ENCODE measurements at regions not wholly inside any gene's neighbourhood (a gene's known extent, or its start where the extent isn't known, plus 50 kb on each side); places are given as distances from the start of the nearest gene placed in this dataset.
A peak's percentile ranks its signal among the peaks of the same experiment; 100 is the strongest.

- no peaks in the 10 kb centered on the region for H3K4me1 Mint-ChIP-seq (ENCODE audit: low read depth)
- no peaks in the 10 kb centered on the region for H3K36me3 Mint-ChIP-seq
- no peak overlapping the region for H3K27ac Mint-ChIP-seq
- H3K4me3 Mint-ChIP-seq: no peak overlapping the region
- peaks cover 8% of the 10 kb centered on the region for H3K27me3 Mint-ChIP-seq
- H3K9me3 Mint-ChIP-seq: no peaks in the 10 kb centered on the region
- DNase-seq: no peak
- intact Hi-C loops (cut with micrococcal nuclease): no loop called here
- ChIA-PET CTCF (no interaction called here), POLR2A (no interaction called here)
These were observed 75.6 kb upstream of the MAPRE2 start for GRCh38 chr18:34965566-34965965.

- H3K4me3 Mint-ChIP-seq: no peak overlapping the region
- no peaks in the 10 kb centered on the region for H3K9me3 Mint-ChIP-seq
- ChIA-PET POLR2A (no interaction called here), CTCF (no interaction called here)
- H3K27me3 Mint-ChIP-seq: peaks cover 15% of the 10 kb centered on the region
- H3K4me1 Mint-ChIP-seq (ENCODE audit: low read depth): no peaks in the 10 kb centered on the region
- no peak for DNase-seq
- intact Hi-C loops (cut with micrococcal nuclease): no loop called here
- no peak overlapping the region for H3K27ac Mint-ChIP-seq
- no peaks in the 10 kb centered on the region for H3K36me3 Mint-ChIP-seq
These were observed 71.1 kb upstream of the MAPRE2 start for GRCh38 chr18:34970106-34970505.

GRCh38 chr18:34971313-34971712 lies 69.9 kb upstream of the MAPRE2 start:
- Mint-ChIP-seq H3K9me3 (no peaks in the 10 kb centered on the region), H3K36me3 (no peaks in the 10 kb centered on the region)
- POLR2A ChIA-PET: no interaction called here

GRCh38 chr18:34972765-34973414 lies 68.3 kb upstream of the MAPRE2 start:
- POLR2A ChIA-PET: no interaction called here
- Mint-ChIP-seq H3K27ac (no peak overlapping the region), H3K4me3 (no peak overlapping the region), H3K27me3 (peaks cover 28% of the 10 kb centered on the region), H3K36me3 (no peaks in the 10 kb centered on the region), H3K9me3 (no peaks in the 10 kb centered on the region), H3K4me1 (ENCODE audit: low read depth) (peaks cover 7% of the 10 kb centered on the region)
- intact Hi-C loops (cut with micrococcal nuclease): no loop called here
- CTCF ChIA-PET: no interaction called here
- no peak for DNase-seq

More at GRCh38 chr18:34971313-34971712, 69.9 kb upstream of the MAPRE2 start:
- CTCF ChIA-PET: no interaction called here
- Mint-ChIP-seq H3K4me1 (ENCODE audit: low read depth) (peaks cover 3% of the 10 kb centered on the region), H3K27ac (no peak overlapping the region), H3K27me3 (peaks cover 25% of the 10 kb centered on the region), H3K4me3 (no peak overlapping the region)
- no peak for DNase-seq
- intact Hi-C loops (cut with micrococcal nuclease): no loop called here

- POLR2A ChIA-PET: no interaction called here
These were observed 65.1 kb upstream of the MAPRE2 start for GRCh38 chr18:34976123-34976522.

GRCh38 chr18:34976534-34976898 lies 64.7 kb upstream of the MAPRE2 start:
- ChIA-PET POLR2A (no interaction called here), CTCF (interaction anchor here (0.6 to 0.7 kb wide), 2 partner anchors 23 to 188 kb away, joined by 3 read pairs; no protein-coding TSS in a partner anchor)
- intact Hi-C loops (cut with micrococcal nuclease): loop anchor here (5.0 kb wide), 3 partner anchors 64 to 521 kb away; partner anchors contain the start of gene INO80C
- Mint-ChIP-seq H3K27me3 (peaks cover 30% of the 10 kb centered on the region), H3K36me3 (no peaks in the 10 kb centered on the region), H3K27ac (no peak overlapping the region), H3K9me3 (no peaks in the 10 kb centered on the region), H3K4me1 (ENCODE audit: low read depth) (peaks cover 23% of the 10 kb centered on the region), H3K4me3 (peak overlapping the region; percentile 72)
- DNase-seq: no peak

More at GRCh38 chr18:34976123-34976522, 65.1 kb upstream of the MAPRE2 start:
- intact Hi-C loops (cut with micrococcal nuclease): loop anchor here (5.0 kb wide), 3 partner anchors 64 to 521 kb away; partner anchors contain the start of gene INO80C
- Mint-ChIP-seq H3K27ac (no peak overlapping the region), H3K9me3 (no peaks in the 10 kb centered on the region), H3K27me3 (peaks cover 30% of the 10 kb centered on the region), H3K4me1 (ENCODE audit: low read depth) (peaks cover 23% of the 10 kb centered on the region), H3K4me3 (peak overlapping the region; percentile 72), H3K36me3 (no peaks in the 10 kb centered on the region)
- DNase-seq: no peak
- CTCF ChIA-PET: interaction anchor here (0.6 kb wide), 1 partner anchor 188 kb away, joined by 3 read pairs; no protein-coding TSS in a partner anchor

GRCh38 chr18:34976899-34977837 lies 64.0 kb upstream of the MAPRE2 start:
- CTCF ChIA-PET: interaction anchor here (0.7 kb wide), 1 partner anchor 23 kb away, joined by 3 read pairs; no protein-coding TSS in a partner anchor
- H3K27ac Mint-ChIP-seq: no peak overlapping the region
- H3K9me3 Mint-ChIP-seq: no peaks in the 10 kb centered on the region

GRCh38 chr18:34977838-34978532 lies 63.2 kb upstream of the MAPRE2 start:
- H3K36me3 Mint-ChIP-seq: no peaks in the 10 kb centered on the region
- intact Hi-C loops (cut with micrococcal nuclease): loop anchor here (2.0 to 5.0 kb wide), 5 partner anchors 65 to 995 kb away; partner anchors contain the start of genes INO80C and RMP24

More at GRCh38 chr18:34976899-34977837, 64.0 kb upstream of the MAPRE2 start:
- Mint-ChIP-seq H3K36me3 (no peaks in the 10 kb centered on the region), H3K27me3 (peaks cover 30% of the 10 kb centered on the region), H3K4me1 (ENCODE audit: low read depth) (peaks cover 23% of the 10 kb centered on the region), H3K4me3 (peak overlapping the region; percentile 72)
- intact Hi-C loops (cut with micrococcal nuclease): loop anchor here (5.0 kb wide), 3 partner anchors 65 to 520 kb away; partner anchors contain the start of gene INO80C
- POLR2A ChIA-PET: no interaction called here
- peak; percentile 78 for DNase-seq

GRCh38 chr18:34978533-34978893 lies 62.7 kb upstream of the MAPRE2 start:
- no peaks in the 10 kb centered on the region for H3K36me3 Mint-ChIP-seq
- peak overlapping the region; percentile 72 for H3K4me3 Mint-ChIP-seq
- H3K4me1 Mint-ChIP-seq (ENCODE audit: low read depth): peaks cover 23% of the 10 kb centered on the region
- POLR2A ChIA-PET: interaction anchor here (1.1 to 1.8 kb wide), 2 partner anchors 51 to 63 kb away, joined by 5 to 7 read pairs; partner anchors contain the start of gene MAPRE2
- CTCF ChIA-PET: interaction anchor here (0.9 kb wide), 1 partner anchor 28 kb away, joined by 4 read pairs; no protein-coding TSS in a partner anchor
- intact Hi-C loops (cut with micrococcal nuclease): loop anchor here (2.0 to 5.0 kb wide), 5 partner anchors 64 to 994 kb away; partner anchors contain the start of genes INO80C and RMP24
- peak overlapping the region; percentile 5 for H3K27ac Mint-ChIP-seq
- no peaks in the 10 kb centered on the region for H3K9me3 Mint-ChIP-seq
- H3K27me3 Mint-ChIP-seq: peaks cover 21% of the 10 kb centered on the region
- no peak for DNase-seq

More at GRCh38 chr18:34977838-34978532, 63.2 kb upstream of the MAPRE2 start:
- Mint-ChIP-seq H3K4me1 (ENCODE audit: low read depth) (peaks cover 23% of the 10 kb centered on the region), H3K9me3 (no peaks in the 10 kb centered on the region), H3K4me3 (peak overlapping the region; percentile 72), H3K27ac (no peak overlapping the region), H3K27me3 (peaks cover 26% of the 10 kb centered on the region)
- peak; percentile 72 for DNase-seq
- ChIA-PET CTCF (no interaction called here), POLR2A (interaction anchor here (1.1 to 1.8 kb wide), 2 partner anchors 51 to 64 kb away, joined by 5 to 7 read pairs; partner anchors contain the start of gene MAPRE2)

GRCh38 chr18:34978953-34979608 lies 62.1 kb upstream of the MAPRE2 start:
- H3K4me1 Mint-ChIP-seq (ENCODE audit: low read depth): peaks cover 23% of the 10 kb centered on the region

GRCh38 chr18:34981487-34981886 lies 59.7 kb upstream of the MAPRE2 start:
- H3K27me3 Mint-ChIP-seq: peaks cover 4% of the 10 kb centered on the region
- DNase-seq: no peak
- no peak overlapping the region for H3K27ac Mint-ChIP-seq
- H3K4me3 Mint-ChIP-seq: no peak overlapping the region
- intact Hi-C loops (cut with micrococcal nuclease): no loop called here
- H3K36me3 Mint-ChIP-seq: no peaks in the 10 kb centered on the region
- CTCF ChIA-PET: no interaction called here
- H3K4me1 Mint-ChIP-seq (ENCODE audit: low read depth): peaks cover 18% of the 10 kb centered on the region
- POLR2A ChIA-PET: no interaction called here
- H3K9me3 Mint-ChIP-seq: no peaks in the 10 kb centered on the region

More at GRCh38 chr18:34978953-34979608, 62.1 kb upstream of the MAPRE2 start:
- peak overlapping the region; percentile 72 for H3K4me3 Mint-ChIP-seq
- no peaks in the 10 kb centered on the region for H3K36me3 Mint-ChIP-seq
- CTCF ChIA-PET: interaction anchor here (0.9 kb wide), 1 partner anchor 27 kb away, joined by 4 read pairs; no protein-coding TSS in a partner anchor
- peak overlapping the region; percentile 5 for H3K27ac Mint-ChIP-seq
- H3K9me3 Mint-ChIP-seq: no peaks in the 10 kb centered on the region
- intact Hi-C loops (cut with micrococcal nuclease): loop anchor here (1.0 to 5.0 kb wide), 7 partner anchors 64 to 994 kb away; partner anchors contain the start of genes INO80C and RMP24
- POLR2A ChIA-PET: interaction anchor here (1.1 to 1.8 kb wide), 2 partner anchors 50 to 63 kb away, joined by 5 to 7 read pairs; partner anchors contain the start of gene MAPRE2
- peak; percentile 85 for DNase-seq
- H3K27me3 Mint-ChIP-seq: peaks cover 21% of the 10 kb centered on the region
